Stimulated activated CD4-positive, alpha-beta T cell treated with anti-CD3 and anti-CD28 coated beads, Interleukin-2, amount 100 ng/mL, for 24 hours (primary cell): ENCODE measurements at regions not wholly inside any gene's neighbourhood (a gene's known extent, or its start where the extent isn't known, plus 50 kb on each side); places are given as distances from the start of the nearest gene placed in this dataset.
A peak's percentile ranks its signal among the peaks of the same experiment; 100 is the strongest.

ENCODE experiments used
- DNase-seq, 2 donors: peaks; one replicate each; pipeline ENCODE4 v3.0.0-alpha.2; 2020

GRCh38 chr15:69718916-69719315, 266.3 kb downstream of the RPLP1 start:
- peak in 1 of 2 donors; percentile 17 for DNase-seq

DNA sequence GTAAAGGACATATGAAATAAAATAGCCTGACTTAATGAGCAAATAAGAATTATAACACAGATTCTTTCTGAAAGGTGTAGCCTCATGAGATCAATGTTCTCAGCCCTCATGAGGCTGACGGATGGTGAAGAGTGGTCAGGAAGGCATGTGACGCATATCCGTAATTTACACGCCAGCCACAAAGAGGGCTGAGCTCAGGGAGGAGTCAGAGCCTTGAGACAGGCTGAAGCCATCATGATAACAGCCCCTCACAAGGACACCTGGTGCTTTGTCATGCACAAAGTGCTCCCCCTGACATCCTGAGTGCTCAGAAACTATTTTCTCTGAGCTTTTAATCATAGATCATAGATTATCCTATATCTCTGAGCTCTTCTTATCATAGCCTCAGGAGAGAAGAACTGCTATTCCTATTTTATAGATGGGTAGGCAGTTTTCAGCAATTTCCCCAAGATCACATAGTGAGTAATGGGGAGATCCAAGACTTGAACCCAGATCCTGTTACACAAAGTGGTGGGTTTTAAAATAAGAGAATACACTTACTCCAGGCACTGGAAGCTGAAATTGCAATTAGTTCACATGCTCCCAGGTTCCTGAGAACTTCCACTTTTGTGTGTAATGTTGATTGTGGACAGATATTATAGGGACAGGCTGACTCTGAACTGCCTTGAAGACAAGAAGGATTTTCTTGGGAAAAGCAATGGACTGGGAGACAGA, 267.1 kb downstream of the RPLP1 start:
- peak; percentile 44 to 50 for DNase-seq

GRCh38 chr15:69720536-69720935, 267.9 kb downstream of the RPLP1 start:
- DNase-seq, result no peak

DNA sequence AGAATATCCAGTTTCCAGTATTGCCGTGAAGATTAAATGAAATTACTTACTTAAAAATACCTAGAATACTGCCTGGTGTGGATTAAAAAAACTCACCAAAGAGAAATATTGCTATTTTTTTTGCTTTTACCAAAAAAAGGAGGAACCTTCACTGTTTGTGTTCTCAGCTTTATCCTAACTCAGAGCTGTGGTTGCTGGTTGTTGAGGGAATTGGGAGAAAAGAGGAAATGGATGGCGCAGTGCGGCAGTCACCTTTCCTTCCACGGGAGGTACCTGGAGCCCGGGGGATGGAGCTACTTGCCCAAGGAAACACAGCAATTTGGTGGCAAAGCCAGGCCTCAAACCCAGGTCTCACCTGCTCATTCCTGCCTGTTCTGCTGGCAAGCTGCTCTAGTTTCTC, 270.3 kb downstream of the RPLP1 start:
- no peak for DNase-seq

- no peak for DNase-seq
Measured at GRCh38 chr15:69723404-69724096, 270.9 kb downstream of the RPLP1 start.

- no peak for DNase-seq
Measured at GRCh38 chr15:69724333-69724732, 271.7 kb downstream of the RPLP1 start.

- no peak for DNase-seq
Measured at GRCh38 chr15:69725275-69725674, 272.7 kb downstream of the RPLP1 start.

DNA sequence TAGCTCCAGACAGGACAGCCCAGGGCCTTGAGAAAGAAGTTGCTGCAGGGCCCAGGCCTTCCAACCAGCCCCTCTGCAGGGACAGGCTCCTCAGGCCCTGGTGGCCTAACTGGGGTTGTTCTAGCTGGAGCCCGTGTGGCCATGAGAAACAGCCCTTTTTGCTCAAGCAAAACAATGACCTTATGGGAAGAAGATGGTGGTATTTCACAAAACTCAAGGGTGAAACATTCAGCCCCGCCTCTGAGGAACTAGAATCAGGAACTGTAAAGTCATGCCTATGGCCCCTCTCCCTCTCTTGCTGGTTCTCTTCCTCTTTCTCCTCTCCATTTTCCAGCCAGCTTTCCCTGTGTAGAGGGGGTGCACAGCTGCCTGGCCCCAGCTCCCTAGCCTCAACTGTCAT, 273.3 kb downstream of the RPLP1 start:
- no peak for DNase-seq

GRCh38 chr15:69727121-69727924, 274.7 kb downstream of the RPLP1 start:
- DNase-seq, result no peak

DNA sequence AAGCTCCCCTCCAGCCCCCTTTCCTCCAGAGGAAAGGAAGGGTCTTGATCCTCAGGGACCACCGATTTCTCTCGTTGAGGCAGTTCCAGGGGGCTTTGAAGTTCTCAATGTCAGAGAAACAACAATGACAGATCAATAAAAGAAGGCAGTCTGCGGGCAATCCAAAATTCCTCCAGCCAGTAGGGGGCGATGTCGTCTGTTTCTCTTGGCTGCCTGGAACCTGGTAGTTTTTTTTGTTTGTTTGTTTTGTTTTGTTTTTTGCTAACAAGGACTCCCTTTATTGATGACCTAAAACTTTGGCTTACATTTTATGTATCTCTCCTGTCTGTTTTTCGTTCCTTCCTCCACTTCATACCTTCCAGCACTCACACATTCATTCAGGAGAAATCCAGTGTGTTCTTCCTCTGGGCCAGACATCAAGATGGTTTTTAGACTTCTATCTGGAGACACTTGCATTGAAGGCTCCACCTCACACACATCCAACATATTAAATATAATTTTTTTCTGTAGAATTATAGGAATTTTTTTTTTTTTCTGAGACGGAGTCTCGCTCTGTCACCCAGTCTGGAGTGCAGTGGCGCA, 276.6 kb downstream of the RPLP1 start:
- peak; percentile 80 to 88 for DNase-seq

- no peak for DNase-seq
Measured at GRCh38 chr15:69730281-69731080, 277.9 kb downstream of the RPLP1 start.

DNA sequence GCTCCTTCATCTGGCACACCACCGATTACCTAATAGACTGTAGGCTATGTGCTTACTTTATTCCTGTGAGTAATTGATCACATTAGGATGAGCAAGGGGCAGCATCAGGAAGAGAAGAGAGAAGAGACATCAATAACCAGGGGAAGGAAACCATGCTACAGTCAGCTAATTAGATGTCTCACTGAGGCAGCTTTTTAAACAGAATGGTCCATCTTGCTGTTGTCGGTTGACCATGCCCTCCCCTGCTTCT, 278.4 kb downstream of the RPLP1 start:
- no peak for DNase-seq

- no peak for DNase-seq
Measured at GRCh38 chr15:69731581-69731980, 279.0 kb downstream of the RPLP1 start.

DNA sequence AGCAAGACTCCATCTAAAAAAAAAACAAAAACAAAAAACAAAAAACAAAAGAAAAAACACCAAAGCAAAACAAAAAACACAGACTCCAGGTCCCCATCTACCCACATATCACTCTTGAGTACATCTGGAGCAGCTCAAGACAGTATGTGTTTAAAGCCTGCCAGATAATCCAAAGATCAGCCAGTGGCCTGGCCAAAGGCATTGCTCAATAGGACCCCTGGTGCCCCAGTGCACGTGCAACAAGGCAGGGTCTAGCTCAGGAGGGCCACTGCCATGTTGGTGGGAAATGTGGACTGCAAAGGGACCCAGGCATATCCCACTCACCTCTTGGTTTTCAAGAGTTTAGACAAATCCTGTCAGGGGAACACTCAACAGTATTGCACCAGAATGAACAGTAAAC, 279.5 kb downstream of the RPLP1 start:
- no peak for DNase-seq

DNA sequence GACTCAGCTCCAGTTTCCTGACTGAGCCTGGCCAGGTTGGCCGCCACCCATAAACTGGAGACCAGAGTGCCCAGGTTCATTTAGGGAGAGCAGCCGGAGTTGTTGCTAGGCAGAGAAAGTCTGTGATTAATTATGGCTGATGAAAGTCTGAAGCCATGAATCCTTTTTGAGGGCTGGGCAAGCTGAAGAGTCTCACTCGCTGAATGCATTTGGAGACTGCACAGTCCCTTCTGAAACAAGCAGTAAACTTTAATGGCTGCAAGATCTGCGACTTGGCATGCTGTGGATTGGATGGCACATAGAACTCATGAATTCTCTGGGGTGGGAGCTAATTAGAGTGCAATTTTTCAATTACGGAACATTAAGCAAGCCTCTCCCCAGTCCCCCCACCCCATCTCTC, 282.1 kb downstream of the RPLP1 start:
- DNase-seq, result no peak

GRCh38 chr15:69735121-69735520, 282.5 kb downstream of the RPLP1 start:
- DNase-seq, result no peak

DNA sequence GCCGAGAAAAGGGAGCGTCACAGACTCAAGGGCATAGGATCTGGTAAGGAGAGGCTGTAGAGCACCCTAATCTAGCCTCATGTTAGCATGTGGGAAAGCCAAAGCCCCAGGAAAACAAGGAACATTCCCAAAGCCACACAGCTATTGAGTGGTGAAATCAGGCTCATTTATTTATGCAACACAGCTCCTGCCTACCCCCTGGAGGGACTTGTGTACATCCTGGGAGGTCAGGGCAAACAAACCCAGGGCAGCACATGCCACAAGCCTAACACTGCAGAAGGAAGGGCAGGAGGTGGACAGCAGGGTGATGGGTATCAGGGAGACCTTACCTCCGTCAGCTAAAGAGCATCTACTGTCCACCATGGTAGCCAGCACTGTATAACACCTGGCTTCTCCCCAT, 283.5 kb downstream of the RPLP1 start:
- DNase-seq, result no peak

GRCh38 chr15:69737916-69738315, 285.3 kb downstream of the RPLP1 start:
- no peak for DNase-seq

DNA sequence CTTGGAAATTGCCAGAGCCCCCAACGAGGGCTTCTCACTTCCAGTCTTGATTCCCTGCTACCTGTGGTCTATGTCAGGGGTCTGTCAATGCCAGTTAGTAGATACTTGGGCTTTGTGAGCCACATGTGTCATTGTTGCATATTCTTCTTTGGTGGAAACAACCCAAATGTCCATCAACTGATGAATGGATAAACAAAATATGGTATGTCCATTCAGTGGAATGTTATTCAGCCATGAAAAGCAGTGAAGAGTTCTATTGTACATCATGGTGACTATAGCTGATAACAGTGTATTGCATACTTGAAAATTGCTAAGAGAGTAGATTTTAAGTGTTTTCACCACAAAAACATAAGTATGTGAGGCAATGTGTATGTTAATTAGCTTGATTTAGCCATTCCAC, 288.1 kb downstream of the RPLP1 start:
- no peak for DNase-seq

- DNase-seq, result no peak
Measured at GRCh38 chr15:69742361-69742760, 289.7 kb downstream of the RPLP1 start.

- DNase-seq, result no peak
Measured at GRCh38 chr15:69743091-69743490, 290.5 kb downstream of the RPLP1 start.

- DNase-seq, result no peak
Measured at GRCh38 chr15:69744391-69745162, 292.0 kb downstream of the RPLP1 start.
